Smooth muscle cell (in vitro differentiated cells): ENCODE measurements at regions not wholly inside any gene's neighbourhood (a gene's known extent, or its start where the extent isn't known, plus 50 kb on each side); places are given as distances from the start of the nearest gene placed in this dataset.

Source experiments
- DNase-seq: peaks from one replicate; lab custom pipeline; 2025; ENCODE audit not compliant: unreplicated experiment; lab: John Stamatoyannopoulos, UW
- H2AFZ ChIP-seq: fragments of 200-600 bp; sonication (generic); 2 replicates; pipeline ENCODE4 v1.6.0; 2016; ENCODE audit warnings: antibody characterized with exemption, low read depth, mild to moderate bottlenecking
- H3F3A ChIP-seq: fragments of 200-600 bp; sonication (generic); 2 replicates; pipeline ENCODE4 v1.6.0; 2017; ENCODE audit warnings: antibody characterized with exemption, low read depth
- H3K27ac ChIP-seq: fragments of 200-600 bp; sonication (generic); 2 replicates; pipeline ENCODE4 v1.5.1; 2016; ENCODE audit warnings: low read depth, mild to moderate bottlenecking
- H3K27me3 ChIP-seq: fragments of 200-600 bp; sonication (generic); 2 replicates; pipeline ENCODE4 v1.6.1; 2016; ENCODE audit warnings: low read depth, mild to moderate bottlenecking
- H3K36me3 ChIP-seq: fragments of 200-600 bp; sonication (generic); 2 replicates; pipeline ENCODE4 v1.5.1; 2016; ENCODE audit warnings: low read depth
- H3K4me1 ChIP-seq: fragments of 200-600 bp; sonication (generic); 2 replicates; pipeline ENCODE4 v1.5.1; 2016; ENCODE audit warnings: low read depth
- H3K4me2 ChIP-seq: fragments of 200-600 bp; sonication (generic); 2 replicates; pipeline ENCODE4 v1.6.0; 2016; ENCODE audit warnings: mild to moderate bottlenecking
- H3K4me3 ChIP-seq: fragments of 200-600 bp; sonication (generic); 2 replicates; pipeline ENCODE4 v1.5.1; 2016; ENCODE audit warnings: mild to moderate bottlenecking
- H3K79me2 ChIP-seq: fragments of 200-600 bp; sonication (generic); 2 replicates; pipeline ENCODE4 v1.6.0; 2016; ENCODE audit warnings: low read depth, mild to moderate bottlenecking
- H3K9ac ChIP-seq: fragments of 200-600 bp; sonication (generic); 2 replicates; pipeline ENCODE4 v1.6.0; 2016; ENCODE audit warnings: low read depth
- H3K9me3 ChIP-seq: fragments of 200-600 bp; sonication (generic); replicated peaks from 2 replicates; pipeline ENCODE4 v1.5.1; 2016; ENCODE audit warnings: low read depth
- H4K20me1 ChIP-seq: fragments of 200-600 bp; sonication (generic); 2 replicates; pipeline ENCODE4 v1.6.0; 2016; ENCODE audit warnings: low read depth
- WGBS: methylation state at CpG from one replicate; pipeline ENCODE4 v1.1.7; 2016; ENCODE audit warnings: low lambda C conversion rate; 5-methylcytosine and 5-hydroxymethylcytosine counted together
- TF ChIP-seq, protein P1 (sequence below): fragments of 200-600 bp; sonication (generic); IDR thresholded peaks from 2 replicates; pipeline ENCODE4 v1.5.1; 2017; ENCODE audit warnings: borderline replicate concordance, mild to moderate bottlenecking, antibody characterized with exemption; ENCODE audit not compliant: insufficient read depth, poor library complexity, severe bottlenecking

DNA sequence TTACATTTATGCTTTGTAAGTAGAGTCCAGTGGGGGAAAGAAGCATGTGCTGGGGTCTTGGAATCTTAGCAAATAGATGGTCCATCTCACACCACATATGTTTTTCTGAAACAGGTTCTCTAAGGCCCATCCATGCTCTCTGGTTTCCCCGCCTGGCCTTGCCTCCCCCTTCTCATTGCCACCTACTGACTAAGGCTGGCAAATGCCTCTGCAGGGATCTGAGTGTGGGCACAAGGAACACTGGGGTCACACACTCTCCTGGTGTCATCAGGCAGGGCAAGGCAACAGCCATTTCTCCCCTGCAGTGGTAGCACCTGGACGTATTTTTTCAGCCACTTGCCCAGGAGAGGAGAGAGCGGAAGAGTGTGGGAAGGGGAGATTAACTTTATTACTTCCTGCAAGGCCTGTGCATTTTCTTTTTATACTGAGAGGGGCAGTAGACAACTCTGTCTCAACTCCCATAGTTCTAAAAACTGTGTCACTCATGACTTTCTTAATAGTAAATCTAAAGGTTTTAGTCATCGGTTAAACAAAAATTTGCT, 804.2 kb upstream of the NECTIN3 start:
- no peaks in the 10 kb centered on the region for H3K4me1 ChIP-seq
- H3K4me2 ChIP-seq: no peak overlapping the region
- no peak for DNase-seq
- no peaks in the 10 kb centered on the region for H3K36me3 ChIP-seq
- no peaks in the 10 kb centered on the region for H3K9me3 ChIP-seq
- no peaks in the 10 kb centered on the region for H3K79me2 ChIP-seq
- no peak overlapping the region for H3K9ac ChIP-seq
- TF ChIP-seq, protein P1, sequence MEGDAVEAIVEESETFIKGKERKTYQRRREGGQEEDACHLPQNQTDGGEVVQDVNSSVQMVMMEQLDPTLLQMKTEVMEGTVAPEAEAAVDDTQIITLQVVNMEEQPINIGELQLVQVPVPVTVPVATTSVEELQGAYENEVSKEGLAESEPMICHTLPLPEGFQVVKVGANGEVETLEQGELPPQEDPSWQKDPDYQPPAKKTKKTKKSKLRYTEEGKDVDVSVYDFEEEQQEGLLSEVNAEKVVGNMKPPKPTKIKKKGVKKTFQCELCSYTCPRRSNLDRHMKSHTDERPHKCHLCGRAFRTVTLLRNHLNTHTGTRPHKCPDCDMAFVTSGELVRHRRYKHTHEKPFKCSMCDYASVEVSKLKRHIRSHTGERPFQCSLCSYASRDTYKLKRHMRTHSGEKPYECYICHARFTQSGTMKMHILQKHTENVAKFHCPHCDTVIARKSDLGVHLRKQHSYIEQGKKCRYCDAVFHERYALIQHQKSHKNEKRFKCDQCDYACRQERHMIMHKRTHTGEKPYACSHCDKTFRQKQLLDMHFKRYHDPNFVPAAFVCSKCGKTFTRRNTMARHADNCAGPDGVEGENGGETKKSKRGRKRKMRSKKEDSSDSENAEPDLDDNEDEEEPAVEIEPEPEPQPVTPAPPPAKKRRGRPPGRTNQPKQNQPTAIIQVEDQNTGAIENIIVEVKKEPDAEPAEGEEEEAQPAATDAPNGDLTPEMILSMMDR: no peak
- H3K27ac ChIP-seq: no peak overlapping the region
- H3K4me3 ChIP-seq: no peak overlapping the region
- no peaks in the 10 kb centered on the region for H4K20me1 ChIP-seq
- no peaks in the 10 kb centered on the region for H3K27me3 ChIP-seq
- WGBS: 77% methylated on average over 4 of the region's 4 CpGs
- H3F3A ChIP-seq: no peaks in the 10 kb centered on the region
- H2AFZ ChIP-seq: no peak overlapping the region

DNA sequence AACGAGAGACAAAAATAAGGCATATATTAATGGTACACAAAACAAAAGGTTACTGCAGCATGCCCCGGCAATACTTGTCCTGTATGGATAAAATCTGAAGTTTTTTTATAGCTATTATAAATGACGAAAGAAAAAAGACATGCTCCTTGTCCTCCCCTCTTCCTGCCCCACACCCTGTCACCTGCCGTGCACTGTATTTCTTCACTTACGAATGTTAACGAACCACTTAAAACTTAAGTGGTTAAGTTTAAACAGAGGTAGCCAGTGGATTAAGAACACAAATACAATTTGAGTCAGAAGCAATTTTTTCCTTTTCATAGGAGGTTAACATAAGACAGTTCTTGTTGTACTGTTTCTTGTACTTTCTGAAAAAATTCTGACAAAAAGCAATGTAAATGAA, 799.1 kb upstream of the NECTIN3 start:
- H3K36me3 ChIP-seq: no peaks in the 10 kb centered on the region
- H3K4me3 ChIP-seq: no peak overlapping the region
- no peaks in the 10 kb centered on the region for H3K9me3 ChIP-seq
- 65% methylated on average over 6 of the region's 6 CpGs for WGBS
- H3K79me2 ChIP-seq: no peaks in the 10 kb centered on the region
- H3K27ac ChIP-seq: no peak overlapping the region
- TF ChIP-seq, protein P1: no peak
- no peak for DNase-seq
- H3K27me3 ChIP-seq: no peaks in the 10 kb centered on the region
- H3K4me2 ChIP-seq: no peak overlapping the region
- no peak overlapping the region for H3K9ac ChIP-seq
- H3K4me1 ChIP-seq: no peaks in the 10 kb centered on the region
- no peaks in the 10 kb centered on the region for H4K20me1 ChIP-seq
- no peaks in the 10 kb centered on the region for H3F3A ChIP-seq
- no peak overlapping the region for H2AFZ ChIP-seq

DNA sequence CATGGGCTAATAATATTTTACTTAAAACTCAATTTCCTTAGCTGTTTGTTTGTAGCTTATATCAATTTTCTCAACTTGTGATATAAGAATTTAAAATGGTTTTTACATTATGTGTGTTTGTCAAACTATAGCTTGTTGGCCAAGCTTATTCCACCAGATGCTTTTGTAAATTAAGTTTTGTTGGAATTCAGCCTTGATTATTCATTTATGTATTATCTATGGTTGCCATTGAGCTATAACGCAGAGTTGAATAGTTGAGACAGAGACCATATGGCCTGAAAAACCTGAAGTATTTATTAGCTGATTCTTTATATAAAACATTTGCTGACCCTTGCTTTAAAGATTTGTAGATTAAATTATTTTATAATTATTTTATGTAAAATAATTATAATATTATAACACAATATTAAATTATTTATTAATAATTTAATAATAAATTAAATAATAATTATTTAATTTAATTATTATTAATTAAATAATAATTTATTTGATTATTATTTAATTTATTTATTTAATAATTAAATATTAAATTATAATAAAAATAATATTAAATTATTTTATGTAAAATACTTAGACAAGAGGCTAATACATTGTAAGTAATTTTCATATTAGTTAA, 779.6 kb upstream of the NECTIN3 start:
- no peaks in the 10 kb centered on the region for H3K4me1 ChIP-seq
- H4K20me1 ChIP-seq: no peaks in the 10 kb centered on the region
- no peaks in the 10 kb centered on the region for H3K27me3 ChIP-seq
- H3K9me3 ChIP-seq: no peaks in the 10 kb centered on the region
- H3K4me3 ChIP-seq: no peak overlapping the region
- H3K79me2 ChIP-seq: no peaks in the 10 kb centered on the region
- H3K9ac ChIP-seq: no peak overlapping the region
- no peaks in the 10 kb centered on the region for H3F3A ChIP-seq
- H3K27ac ChIP-seq: no peak overlapping the region
- no peaks in the 10 kb centered on the region for H3K36me3 ChIP-seq
- no peak overlapping the region for H3K4me2 ChIP-seq
- no peak for DNase-seq
- H2AFZ ChIP-seq: no peak overlapping the region
- TF ChIP-seq, protein P1: no peak
- WGBS: 98% methylated on average over 1 of the region's 1 CpG

DNA sequence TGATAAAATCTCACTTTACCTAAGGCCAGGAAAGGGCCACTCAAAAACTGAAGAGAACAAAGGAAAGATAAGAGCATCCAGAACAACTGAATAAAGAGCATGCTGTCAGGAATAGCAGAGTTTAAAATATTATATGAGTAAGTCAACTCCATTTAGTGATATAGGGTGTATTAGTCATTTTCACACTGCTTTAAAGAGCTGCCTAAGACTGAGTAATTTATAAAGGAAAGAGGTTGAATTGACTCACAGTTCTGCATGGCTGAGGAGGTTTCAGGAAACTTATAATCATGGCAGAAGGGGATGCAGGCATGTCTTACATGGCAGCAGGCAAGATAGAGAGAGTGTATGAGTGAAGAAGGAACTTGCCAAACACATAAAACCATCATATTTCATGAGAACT, 778.0 kb upstream of the NECTIN3 start:
- H3K4me3 ChIP-seq: no peak overlapping the region
- no peak overlapping the region for H3K9ac ChIP-seq
- TF ChIP-seq, protein P1: no peak
- no peaks in the 10 kb centered on the region for H3K79me2 ChIP-seq
- H2AFZ ChIP-seq: no peak overlapping the region
- no peak overlapping the region for H3K4me2 ChIP-seq
- DNase-seq: no peak
- H3K27me3 ChIP-seq: no peaks in the 10 kb centered on the region
- H4K20me1 ChIP-seq: no peaks in the 10 kb centered on the region
- H3K36me3 ChIP-seq: no peaks in the 10 kb centered on the region
- H3K27ac ChIP-seq: no peak overlapping the region
- H3F3A ChIP-seq: no peaks in the 10 kb centered on the region
- no peaks in the 10 kb centered on the region for H3K9me3 ChIP-seq
- no peaks in the 10 kb centered on the region for H3K4me1 ChIP-seq
